GM12865 (cell line): ENCODE measurements at regions not wholly inside any gene's neighbourhood (a gene's known extent, or its start where the extent isn't known, plus 50 kb on each side); places are given as distances from the start of the nearest gene placed in this dataset.
"Not testable (repeated sequence)": the region's sequence is repeated elsewhere in the genome, so short reads cannot be mapped to it uniquely, and the experiment has no call there.

Source experiments
- DNase-seq: peaks from one replicate; pipeline ENCODE4 v3.0.0; 2010; ENCODE audit warnings: low read depth
- H3K4me3 ChIP-seq: 2 replicates; pipeline ENCODE4 v1.5.1; 2011; ENCODE audit warnings: mild to moderate bottlenecking, low read depth, low read length, control low read depth
- CTCF ChIP-seq: IDR thresholded peaks from 2 replicates; pipeline ENCODE4 v1.5.1; 2011; ENCODE audit warnings: low read length, control low read depth, low read depth, inconsistent platforms; ENCODE audit not compliant: insufficient read depth; ENCODE audit errors: missing control alignments

GRCh38 chr22:27605390-27605789 is 196.2 kb downstream of the MN1 start:
- no peak overlapping the region for H3K4me3 ChIP-seq
- no peak for DNase-seq
- no peak for TF ChIP-seq CTCF

GRCh38 chr22:27607750-27608149 is 193.8 kb downstream of the MN1 start:
- not testable (repeated sequence) for DNase-seq, H3K4me3 ChIP-seq

GRCh38 chr22:27609451-27609888 is 192.1 kb downstream of the MN1 start:
- no peak overlapping the region for H3K4me3 ChIP-seq
- DNase-seq, result no peak
- TF ChIP-seq CTCF, result no peak

- H3K4me3 ChIP-seq, DNase-seq: not testable (repeated sequence)
Observed at GRCh38 chr22:27610164-27610563, 191.4 kb downstream of the MN1 start.

GRCh38 chr22:27610863-27611786 is 190.4 kb downstream of the MN1 start:
- no peak for DNase-seq
- no peak for TF ChIP-seq CTCF
- no peak overlapping the region for H3K4me3 ChIP-seq

- DNase-seq, result no peak
- H3K4me3 ChIP-seq, result no peak overlapping the region
- no peak for TF ChIP-seq CTCF
Observed at GRCh38 chr22:27612115-27612514, 189.4 kb downstream of the MN1 start.

- no peak overlapping the region for H3K4me3 ChIP-seq
- DNase-seq, result no peak
- no peak for TF ChIP-seq CTCF
Observed at GRCh38 chr22:27613099-27614005, 188.2 kb downstream of the MN1 start.
